GM18861 (cell line): ENCODE measurements at regions not wholly inside any gene's neighbourhood (a gene's known extent, or its start where the extent isn't known, plus 50 kb on each side); places are given as distances from the start of the nearest gene placed in this dataset.

Source experiments
- ATAC-seq: cut with Tn5 transposase; IDR thresholded peaks from one replicate; pipeline ENCODE4 v1.9.1; 2021; ENCODE audit not compliant: unreplicated experiment

GRCh38 chr3:3689601-3690375 is 109.4 kb upstream of the LRRN1 start:
- ATAC-seq = no peak

- ATAC-seq = no peak
Measured at GRCh38 chr3:3686907-3687648, 112.2 kb upstream of the LRRN1 start.

GRCh38 chr3:3685721-3686120 is 113.5 kb upstream of the LRRN1 start:
- ATAC-seq = no peak

DNA sequence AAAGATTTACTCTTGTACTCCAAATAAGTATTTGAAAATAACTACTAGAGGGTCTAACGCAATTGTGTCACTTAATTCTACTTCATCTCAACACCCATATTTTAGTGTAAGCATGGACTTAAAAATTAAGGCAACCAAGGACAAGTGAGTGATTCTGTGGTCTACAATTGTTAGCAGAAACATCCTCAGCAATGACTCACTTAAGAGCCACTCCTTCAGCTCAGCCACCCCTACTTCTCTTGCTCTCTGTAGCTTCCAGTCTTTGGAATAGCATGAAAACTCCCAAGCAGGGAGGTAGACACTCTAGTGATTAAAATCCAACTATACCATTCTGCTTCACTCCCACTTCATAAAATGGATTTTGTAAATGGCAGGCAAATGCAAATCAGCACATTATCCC is 116.0 kb upstream of the LRRN1 start:
- no peak for ATAC-seq

- ATAC-seq = no peak
Measured at GRCh38 chr3:3675801-3676200, 123.4 kb upstream of the LRRN1 start.

DNA sequence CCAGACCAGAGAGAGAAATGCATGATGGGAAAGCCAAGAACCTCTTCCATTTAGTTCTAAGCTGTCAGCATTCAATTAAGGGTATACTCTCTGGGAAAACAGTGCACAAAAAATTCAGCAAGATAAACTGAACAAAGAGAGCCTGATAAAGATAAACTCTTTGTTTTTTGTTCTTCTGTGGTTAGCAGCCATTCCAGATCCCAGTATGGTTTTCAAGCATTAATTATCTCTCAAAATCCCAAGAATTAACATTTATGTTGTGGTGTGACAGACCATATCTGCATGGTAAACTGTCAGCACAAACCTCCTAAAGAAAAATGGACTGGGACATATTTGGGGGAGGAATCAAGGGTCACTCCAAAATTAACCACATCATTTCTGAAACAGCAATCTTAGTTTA is 124.0 kb upstream of the LRRN1 start:
- no peak for ATAC-seq

DNA sequence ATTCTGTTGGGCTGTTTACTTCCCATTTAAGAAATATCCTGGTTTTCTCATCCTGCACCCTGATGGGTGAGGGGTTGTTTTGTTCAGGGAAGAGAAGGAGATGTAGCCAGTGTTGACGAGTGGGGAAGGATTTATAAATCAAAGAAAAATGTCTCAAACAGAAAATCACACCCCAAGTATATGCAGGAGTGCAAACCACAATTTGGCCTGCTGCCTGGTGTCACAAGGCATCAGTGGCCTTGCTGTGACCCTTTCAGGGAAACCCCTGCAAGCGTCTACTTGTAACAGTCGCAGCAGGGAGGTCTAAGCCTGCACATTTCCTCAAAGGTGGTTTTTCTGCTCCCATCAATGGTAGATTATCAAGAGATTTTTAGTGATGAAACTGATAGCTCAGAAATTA is 132.6 kb upstream of the LRRN1 start:
- ATAC-seq = peak; percentile 99

DNA sequence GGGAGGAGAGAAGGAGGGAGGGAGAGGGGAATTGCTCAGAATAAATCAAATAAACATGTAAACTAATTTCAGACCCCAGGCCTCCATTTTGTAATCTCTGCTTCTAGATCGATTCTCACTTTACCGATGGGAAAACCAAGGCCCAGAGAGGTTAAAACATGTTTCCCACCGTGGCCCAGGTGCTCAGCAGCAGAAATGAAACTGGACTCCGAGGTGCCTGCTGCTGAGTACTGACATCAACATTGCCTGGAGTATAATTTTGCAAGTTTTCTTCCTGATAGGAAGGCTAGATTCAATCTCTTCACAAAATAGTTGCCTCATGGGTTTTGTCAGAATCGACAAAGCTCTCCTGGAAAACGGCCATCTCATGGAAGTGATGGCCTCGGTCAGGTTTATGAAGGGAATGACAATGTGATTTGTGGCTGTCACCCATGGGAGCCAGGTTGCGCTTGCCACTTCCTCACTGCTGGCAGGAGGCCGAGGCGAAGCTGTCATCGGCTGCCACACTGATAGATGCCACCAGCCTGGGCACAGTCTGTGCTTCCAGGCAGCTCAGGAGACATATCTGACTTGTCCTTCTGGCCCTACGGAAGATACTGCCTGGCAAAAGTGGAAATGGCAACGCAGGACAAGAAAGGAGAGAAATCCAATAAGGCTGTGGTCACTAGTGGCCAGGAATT is 133.1 kb upstream of the LRRN1 start:
- peak; percentile 35 for ATAC-seq

- no peak for ATAC-seq
Measured at GRCh38 chr3:3665546-3665945, 133.7 kb upstream of the LRRN1 start.

GRCh38 chr3:3664935-3665334 is 134.3 kb upstream of the LRRN1 start:
- ATAC-seq = no peak

DNA sequence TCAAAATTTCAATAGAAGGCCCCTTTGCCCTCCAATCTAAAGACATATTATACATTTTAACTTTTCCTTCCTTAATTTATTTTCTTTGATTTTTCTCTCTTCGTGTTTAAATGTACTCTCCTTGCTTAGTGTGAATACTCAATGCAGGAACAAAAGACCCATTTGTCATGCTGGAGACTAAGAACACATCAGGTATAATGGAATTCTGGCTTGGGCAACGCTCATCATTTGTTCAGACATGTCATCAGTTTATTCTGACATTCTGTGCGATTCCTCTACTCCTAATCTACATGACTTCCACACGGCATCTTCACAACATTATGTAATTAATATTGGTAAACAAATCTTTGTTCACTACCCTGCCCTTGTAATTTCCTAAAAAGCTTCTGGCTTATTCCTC is 136.6 kb upstream of the LRRN1 start:
- no peak for ATAC-seq

- no peak for ATAC-seq
Measured at GRCh38 chr3:3654916-3655315, 144.3 kb upstream of the LRRN1 start.

DNA sequence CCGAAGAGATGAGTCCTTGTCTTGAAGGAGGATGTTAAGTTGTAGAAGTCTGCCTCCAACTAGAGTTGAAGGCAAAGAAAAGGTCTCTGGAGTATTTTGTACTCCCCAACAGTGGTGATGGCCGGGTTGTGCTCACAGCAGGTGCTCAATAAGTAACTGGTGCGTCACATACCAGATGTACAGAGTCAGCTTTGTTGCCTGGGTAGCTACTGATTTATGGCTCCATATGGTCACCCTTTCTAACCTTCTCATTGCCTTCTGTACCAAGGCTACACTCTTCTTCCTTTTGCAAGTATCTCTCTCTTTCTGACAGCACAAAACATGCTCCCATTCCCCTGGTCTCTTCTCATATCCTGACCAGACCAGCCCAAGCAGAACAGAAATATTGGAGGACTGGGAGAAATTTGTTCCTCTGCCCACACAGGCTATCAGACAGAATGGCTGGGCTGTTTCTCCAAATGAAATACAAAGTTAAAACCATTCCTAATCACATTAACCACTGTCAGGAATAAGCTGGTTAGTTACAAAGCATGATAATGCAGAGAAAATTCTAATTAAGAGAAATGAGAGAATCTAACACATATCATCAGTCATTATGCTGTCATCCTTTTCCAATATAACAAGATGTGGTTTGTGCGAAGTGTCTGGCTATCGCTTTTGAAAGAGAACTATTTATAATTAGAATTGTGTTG is 150.1 kb upstream of the LRRN1 start:
- no peak for ATAC-seq

DNA sequence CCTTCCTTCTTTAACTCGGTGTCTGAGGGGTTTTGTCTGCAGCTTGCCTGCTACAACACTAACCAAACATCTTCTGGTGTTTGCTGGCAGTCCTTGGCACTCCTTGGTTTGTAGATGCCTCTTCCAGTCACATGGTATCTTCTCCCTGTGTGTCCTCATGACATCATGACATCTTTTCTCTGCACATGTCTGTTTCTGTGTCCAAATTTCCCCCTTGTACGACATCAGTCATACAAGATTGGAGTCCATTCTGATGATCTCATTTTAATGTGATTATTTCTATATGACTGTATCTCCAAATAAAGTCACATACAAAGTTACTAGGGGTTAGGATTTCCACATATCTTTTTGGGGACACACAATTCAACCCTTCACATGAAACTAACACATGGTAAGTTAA is 152.3 kb upstream of the LRRN1 start:
- no peak for ATAC-seq

GRCh38 chr3:3646103-3646844 is 153.0 kb upstream of the LRRN1 start:
- ATAC-seq = peak; percentile 87

DNA sequence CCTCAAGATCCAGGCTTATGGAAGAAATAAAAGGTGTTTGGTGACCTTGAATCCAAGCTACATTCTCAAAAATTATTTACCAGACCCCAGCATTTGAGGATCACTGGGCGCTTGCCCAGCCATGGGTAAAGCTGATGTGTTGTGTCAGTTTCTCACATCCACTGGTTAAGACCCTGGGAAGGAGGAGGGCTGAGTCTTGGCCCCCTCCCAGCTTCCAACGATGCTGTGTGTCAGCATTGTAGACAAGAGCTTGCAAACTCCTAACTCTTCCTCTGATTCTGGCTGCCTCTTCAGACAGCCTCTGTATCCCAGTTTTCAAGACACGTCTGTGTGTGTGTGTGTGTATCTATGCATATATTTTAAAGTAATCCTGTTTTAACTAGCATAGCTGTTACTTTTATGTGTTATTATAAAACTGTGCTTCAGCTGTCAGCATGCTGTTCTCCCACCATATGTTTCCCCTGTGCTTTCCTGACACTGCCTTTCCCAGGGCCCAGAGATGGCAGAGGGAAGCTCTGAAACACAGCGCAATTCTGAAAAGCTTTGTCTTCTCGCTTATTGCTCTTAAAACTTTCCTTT is 157.3 kb upstream of the LRRN1 start:
- no peak for ATAC-seq

DNA sequence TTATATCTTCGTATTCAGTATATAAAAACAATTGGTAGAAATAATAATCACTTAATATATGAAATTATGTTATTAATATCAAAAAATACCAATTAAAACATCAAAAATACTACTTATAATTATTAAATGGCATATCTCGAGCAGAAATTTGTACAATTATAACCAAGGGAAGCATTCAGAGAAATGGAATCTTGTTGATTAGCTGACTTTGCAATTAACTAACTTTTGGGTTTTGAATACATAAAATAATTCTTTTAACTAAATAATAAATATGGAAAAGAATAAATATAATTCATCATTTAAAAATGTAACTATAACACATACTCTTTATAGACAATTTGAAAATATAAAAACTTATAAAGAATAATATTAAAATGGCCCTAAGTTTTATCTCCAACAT is 160.2 kb upstream of the LRRN1 start:
- no peak for ATAC-seq

GRCh38 chr3:3636815-3637214 is 162.4 kb upstream of the LRRN1 start:
- no peak for ATAC-seq

DNA sequence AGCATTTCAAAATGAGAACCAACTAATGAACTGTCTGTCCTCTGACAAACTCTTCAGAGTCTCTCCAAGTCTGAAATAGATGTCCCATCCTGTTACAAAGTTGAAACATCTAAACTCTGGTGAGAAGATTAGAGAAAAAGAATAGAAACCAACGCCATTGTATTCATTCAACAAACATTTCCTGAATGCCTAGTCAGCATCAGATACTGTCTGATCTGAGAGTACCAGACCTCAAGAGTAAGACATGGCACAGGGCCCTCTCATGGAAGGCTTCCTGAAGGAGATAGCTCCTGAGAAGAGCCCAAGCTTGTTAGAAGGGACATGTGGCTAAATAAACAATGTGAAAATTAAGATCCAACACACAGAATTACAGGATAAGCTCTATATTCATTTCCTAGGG is 164.1 kb upstream of the LRRN1 start:
- ATAC-seq = no peak

DNA sequence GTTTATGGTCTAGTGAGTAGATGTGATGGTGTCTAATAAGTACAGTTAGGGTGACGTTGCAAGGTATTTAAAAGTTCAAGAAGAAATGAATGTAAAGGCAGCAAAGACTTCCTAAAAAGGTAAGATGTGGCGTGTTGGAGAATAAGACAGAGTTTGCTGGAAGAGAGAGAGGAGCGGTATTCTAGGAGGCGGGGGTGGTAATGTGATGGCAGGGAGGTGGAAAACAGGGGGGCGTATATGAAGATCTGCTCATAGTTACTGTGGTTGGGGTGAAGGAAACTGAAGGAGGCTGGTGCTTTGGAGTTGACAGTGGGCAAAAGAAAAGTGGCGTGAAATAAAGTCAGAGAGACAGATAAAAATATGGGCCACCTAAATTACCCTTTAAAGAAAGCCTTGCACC is 164.9 kb upstream of the LRRN1 start:
- ATAC-seq = no peak
